ENCODE measurements at regions not wholly inside any gene's neighbourhood (a gene's known extent, or its start where the extent isn't known, plus 50 kb on each side); places are given as distances from the start of the nearest gene placed in this dataset.

DNA sequence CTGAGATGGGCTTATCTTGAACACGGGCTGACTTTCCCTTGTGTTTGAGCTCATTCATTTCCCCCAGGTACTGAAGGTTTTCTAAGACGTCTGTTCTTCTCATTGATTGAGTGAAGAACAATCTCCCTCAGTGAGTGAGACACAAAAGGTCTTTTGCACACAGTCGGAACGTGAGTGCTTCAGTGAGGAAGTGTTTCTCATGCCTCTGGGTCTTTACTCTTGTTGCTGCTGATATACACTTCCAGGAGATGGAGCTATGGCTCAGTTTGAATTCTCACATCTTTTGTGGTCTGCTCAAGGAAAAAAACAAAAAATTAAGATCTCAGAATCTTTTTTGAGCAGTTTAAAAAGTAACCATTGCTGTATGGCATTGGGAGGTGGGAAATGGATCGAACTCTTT, 981.9 kb upstream of the TENM3 start:
- ATAC-seq (replicated peaks), result no peak
- no peaks in the 10 kb centered on the region for H3K4me1 Mint-ChIP-seq (ENCODE audit: low read depth in 2 of 2)
- H3K27me3 Mint-ChIP-seq, result no peaks in the 10 kb centered on the region
- no peak for DNase-seq
- H3K4me3 Mint-ChIP-seq, result no peak overlapping the region
- H3K36me3 Mint-ChIP-seq (ENCODE audit: insufficient read depth), result no peaks in the 10 kb centered on the region
- H3K9me3 Mint-ChIP-seq, result peaks cover 14 to 22% of the 10 kb centered on the region in 2 donors
- no peak overlapping the region for H3K27ac Mint-ChIP-seq

DNA sequence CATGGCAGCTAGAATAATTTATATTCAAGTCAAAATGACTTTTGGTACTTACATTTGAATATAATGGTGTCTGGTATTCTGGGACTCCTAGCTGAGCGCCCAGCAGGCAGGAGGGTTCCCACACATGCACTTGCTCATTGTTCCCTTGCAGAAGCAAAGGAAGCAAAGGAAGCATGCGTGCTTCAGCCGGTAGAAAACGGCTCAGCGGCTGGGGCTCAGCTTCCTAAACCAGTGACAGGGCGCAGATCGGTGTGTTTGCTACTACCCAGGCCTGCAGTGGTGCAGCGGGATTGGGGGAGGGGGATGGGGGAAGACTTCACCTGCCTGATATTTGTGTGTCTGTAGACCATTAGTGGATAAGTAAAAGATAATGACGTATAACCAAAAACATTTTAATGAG, 978.3 kb upstream of the TENM3 start:
- H3K9me3 Mint-ChIP-seq, result peaks cover 8 to 15% of the 10 kb centered on the region in 2 donors
- H3K4me1 Mint-ChIP-seq (ENCODE audit: low read depth in 2 of 2), result no peaks in the 10 kb centered on the region
- no peak overlapping the region for H3K27ac Mint-ChIP-seq
- ATAC-seq (replicated peaks) (no peak), DNase-seq (no peak)
- no peak overlapping the region for H3K4me3 Mint-ChIP-seq
- no peaks in the 10 kb centered on the region for H3K36me3 Mint-ChIP-seq (ENCODE audit: insufficient read depth)
- H3K27me3 Mint-ChIP-seq, result no peaks in the 10 kb centered on the region

DNA sequence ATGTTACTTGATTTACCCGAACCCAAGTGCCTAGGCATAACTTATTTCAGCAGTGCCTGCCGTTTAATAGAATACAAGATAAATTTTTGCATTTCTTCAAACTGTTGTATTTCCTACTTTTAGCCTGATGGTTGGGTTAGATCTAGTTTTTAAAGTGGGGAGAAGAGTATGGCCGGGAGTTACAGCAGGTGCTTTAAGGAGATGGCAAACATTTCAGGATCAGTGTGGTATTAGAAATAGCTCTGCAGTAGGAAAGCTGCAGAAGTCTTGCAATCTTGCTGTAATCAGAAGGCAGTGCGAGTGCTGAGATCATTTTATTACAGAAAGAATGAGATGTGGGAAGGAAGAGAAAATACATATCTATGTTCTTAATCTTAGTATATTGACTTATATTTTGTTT, 977.8 kb upstream of the TENM3 start:
- no peaks in the 10 kb centered on the region for H3K4me1 Mint-ChIP-seq (ENCODE audit: low read depth in 2 of 2)
- ATAC-seq (replicated peaks) (no peak), DNase-seq (no peak)
- peaks cover 8 to 15% of the 10 kb centered on the region in 2 donors for H3K9me3 Mint-ChIP-seq
- no peaks in the 10 kb centered on the region for H3K36me3 Mint-ChIP-seq (ENCODE audit: insufficient read depth)
- H3K27ac Mint-ChIP-seq, result no peak overlapping the region
- H3K4me3 Mint-ChIP-seq, result no peak overlapping the region
- no peaks in the 10 kb centered on the region for H3K27me3 Mint-ChIP-seq

DNA sequence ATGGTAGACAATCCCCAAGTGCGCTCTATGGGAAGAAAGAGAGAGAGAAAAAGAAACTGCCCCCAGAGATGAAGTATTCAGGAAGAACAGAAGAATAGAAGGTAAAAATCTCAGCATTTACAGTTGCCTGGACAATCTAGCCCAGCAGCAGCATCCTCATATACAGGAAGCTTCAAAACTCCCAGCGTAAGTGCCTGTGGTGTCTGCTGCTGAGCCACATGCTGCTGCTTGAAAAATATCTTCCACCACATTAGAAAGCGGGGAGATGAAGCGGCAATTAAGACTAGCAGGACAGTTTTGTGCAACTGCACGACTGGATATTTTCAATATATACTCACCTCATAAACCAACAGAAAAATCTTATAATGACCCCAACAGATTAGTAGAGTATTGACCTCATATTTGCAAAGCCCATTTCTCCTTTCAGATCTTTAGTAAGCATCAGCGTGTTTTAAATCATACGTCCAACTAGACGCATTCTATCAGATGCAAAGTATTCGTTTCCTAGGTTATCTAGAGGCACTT, 972.0 kb upstream of the TENM3 start:
- Mint-ChIP-seq H3K9me3 (peaks cover 0 to 7% of the 10 kb centered on the region in 2 donors), H3K4me1 (ENCODE audit: low read depth in 2 of 2) (no peaks in the 10 kb centered on the region), H3K27me3 (no peaks in the 10 kb centered on the region), H3K36me3 (ENCODE audit: insufficient read depth) (no peaks in the 10 kb centered on the region), H3K4me3 (no peak overlapping the region), H3K27ac (no peak overlapping the region)
- ATAC-seq (replicated peaks) (no peak), DNase-seq (no peak)

DNA sequence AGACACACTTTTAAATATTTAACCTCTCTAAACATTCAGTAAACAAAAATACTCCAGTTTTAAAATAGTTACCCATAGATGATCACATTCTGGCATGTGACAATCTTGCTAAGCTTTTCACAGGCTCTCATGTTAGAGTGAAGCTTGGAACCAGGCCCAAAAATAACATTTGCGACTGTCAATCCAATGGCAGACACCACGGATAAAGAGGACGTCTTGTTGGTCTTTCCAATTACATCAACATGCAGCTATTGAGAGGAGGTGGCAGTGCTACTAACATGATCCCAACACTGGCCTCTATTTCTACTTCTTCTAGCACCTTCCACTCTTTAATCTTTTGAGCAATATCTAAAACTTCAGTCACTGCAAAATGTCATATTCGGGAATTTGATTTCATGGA, 970.8 kb upstream of the TENM3 start:
- peaks cover 7 to 10% of the 10 kb centered on the region in 2 donors for H3K9me3 Mint-ChIP-seq
- DNase-seq, result no peak
- H3K27me3 Mint-ChIP-seq, result no peaks in the 10 kb centered on the region
- no peak for ATAC-seq (replicated peaks)
- no peak overlapping the region for H3K4me3 Mint-ChIP-seq
- no peaks in the 10 kb centered on the region for H3K4me1 Mint-ChIP-seq (ENCODE audit: low read depth in 2 of 2)
- no peaks in the 10 kb centered on the region for H3K36me3 Mint-ChIP-seq (ENCODE audit: insufficient read depth)
- no peak overlapping the region for H3K27ac Mint-ChIP-seq

DNA sequence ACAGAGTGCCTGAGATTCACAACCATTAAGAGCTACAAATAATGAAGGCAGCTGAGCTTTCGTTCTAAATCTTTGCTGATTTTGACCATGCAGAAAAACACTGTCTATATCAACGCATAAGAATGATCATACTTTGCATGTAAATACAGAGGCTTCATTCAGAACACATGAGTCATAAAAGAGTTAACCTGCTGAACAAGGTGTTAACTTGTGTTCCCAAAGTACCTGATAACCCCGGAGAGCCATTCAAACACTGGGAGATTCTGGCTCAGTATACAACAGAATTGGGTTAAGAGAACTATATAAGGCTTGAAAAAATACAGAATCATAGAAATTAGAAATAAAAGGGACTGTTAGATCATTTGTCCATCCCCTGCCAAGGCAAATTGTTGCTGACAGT, 964.3 kb upstream of the TENM3 start:
- Mint-ChIP-seq H3K9me3 (peaks cover 4 to 22% of the 10 kb centered on the region in 2 donors), H3K27ac (no peak overlapping the region), H3K36me3 (ENCODE audit: insufficient read depth) (no peaks in the 10 kb centered on the region), H3K4me3 (no peak overlapping the region), H3K4me1 (ENCODE audit: low read depth in 2 of 2) (no peaks in the 10 kb centered on the region), H3K27me3 (no peaks in the 10 kb centered on the region)
- DNase-seq (no peak), ATAC-seq (replicated peaks) (no peak)

DNA sequence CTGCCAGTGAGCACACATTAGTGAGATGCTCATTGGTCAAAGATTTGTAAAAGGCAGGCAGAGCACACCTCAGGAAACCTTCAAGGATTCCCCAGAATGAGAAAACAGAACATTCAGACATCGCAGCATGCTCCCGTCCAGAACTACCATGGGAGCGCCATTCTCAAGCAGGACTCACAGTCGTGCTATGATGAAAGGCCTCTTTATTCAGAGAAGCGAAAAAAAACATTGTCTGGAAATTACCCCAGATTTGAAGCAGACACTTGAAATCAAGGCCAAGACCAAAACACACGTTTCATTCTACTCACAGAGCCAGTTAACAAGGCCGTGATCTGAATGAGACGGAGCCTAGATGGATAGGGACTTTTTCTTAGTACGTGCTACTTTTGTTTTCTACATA, 961.8 kb upstream of the TENM3 start:
- Mint-ChIP-seq H3K9me3 (peaks cover 4 to 26% of the 10 kb centered on the region in 2 donors), H3K4me1 (ENCODE audit: low read depth in 2 of 2) (no peaks in the 10 kb centered on the region), H3K4me3 (no peak overlapping the region), H3K27me3 (no peaks in the 10 kb centered on the region), H3K27ac (no peak overlapping the region), H3K36me3 (ENCODE audit: insufficient read depth) (no peaks in the 10 kb centered on the region)
- DNase-seq (no peak), ATAC-seq (replicated peaks) (no peak)

DNA sequence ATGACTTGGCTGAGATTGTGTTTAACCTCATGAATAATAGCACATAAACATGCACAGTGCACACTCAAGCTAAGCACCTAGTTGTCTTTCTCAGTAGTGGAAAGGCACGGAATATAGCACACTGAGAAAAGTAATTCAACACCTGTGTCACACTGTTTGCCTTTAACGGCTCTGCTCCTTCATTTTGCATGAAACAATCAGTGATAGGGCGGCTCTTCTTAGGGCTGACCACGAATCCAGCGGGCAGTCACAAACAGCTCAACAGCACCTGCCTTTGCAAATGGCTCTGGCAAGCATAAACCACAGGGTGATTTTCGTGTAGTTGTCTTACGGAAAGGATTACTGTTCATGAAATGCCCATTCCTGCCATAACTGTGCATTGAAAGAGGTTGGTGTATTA, 954.0 kb upstream of the TENM3 start:
- H3K4me1 Mint-ChIP-seq (ENCODE audit: low read depth in 2 of 2), result no peaks in the 10 kb centered on the region
- no peak overlapping the region for H3K4me3 Mint-ChIP-seq

DNA sequence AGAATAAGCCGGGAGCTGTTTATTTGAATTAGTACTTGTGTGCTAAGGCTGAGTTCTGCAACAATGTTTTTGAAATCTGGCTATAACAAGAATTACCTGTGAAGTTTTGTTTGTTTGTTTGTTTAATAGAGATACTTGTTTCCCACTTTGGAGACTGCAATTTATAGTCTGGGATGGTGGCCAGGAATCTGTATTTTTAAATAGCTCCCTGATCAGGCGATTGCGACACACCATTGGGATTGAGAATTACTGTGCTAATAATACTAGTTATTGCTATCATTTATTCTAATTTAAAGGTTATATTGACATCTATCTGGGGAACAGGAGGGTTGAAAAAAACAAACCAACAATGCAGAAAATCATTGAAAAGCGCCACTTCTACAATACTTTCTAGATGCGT, 951.6 kb upstream of the TENM3 start:
- DNase-seq (no peak), ATAC-seq (replicated peaks) (no peak)
- Mint-ChIP-seq H3K4me1 (ENCODE audit: low read depth in 2 of 2) (no peaks in the 10 kb centered on the region), H3K27me3 (no peaks in the 10 kb centered on the region), H3K27ac (no peak overlapping the region), H3K9me3 (peaks cover 0 to 3% of the 10 kb centered on the region in 2 donors), H3K4me3 (no peak overlapping the region), H3K36me3 (ENCODE audit: insufficient read depth) (no peaks in the 10 kb centered on the region)

More for the DNA sequence above, 954.0 kb upstream of the TENM3 start:
- no peak for DNase-seq
- ATAC-seq (replicated peaks), result no peak
- no peaks in the 10 kb centered on the region for H3K36me3 Mint-ChIP-seq (ENCODE audit: insufficient read depth)
- H3K9me3 Mint-ChIP-seq, result peaks cover 0 to 2% of the 10 kb centered on the region in 2 donors
- no peaks in the 10 kb centered on the region for H3K27me3 Mint-ChIP-seq
- no peak overlapping the region for H3K27ac Mint-ChIP-seq

DNA sequence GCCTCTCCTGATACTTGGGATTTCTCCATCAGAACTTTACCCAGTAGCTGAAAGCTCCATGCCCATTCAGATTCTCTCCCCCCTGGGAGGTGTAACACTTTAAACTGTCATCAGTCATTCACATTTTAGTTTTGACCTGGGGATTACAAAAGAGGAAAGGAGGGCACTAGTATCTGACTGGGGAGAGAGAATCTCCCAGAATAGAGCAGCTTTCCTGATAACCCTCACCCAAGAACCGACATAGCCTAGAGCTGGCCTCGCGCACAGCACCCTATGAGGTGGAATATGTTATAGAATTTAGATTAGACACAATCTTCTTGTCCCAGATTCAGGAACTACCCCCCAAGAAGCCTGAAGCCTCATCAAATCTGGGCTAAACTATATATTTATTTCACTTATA, 950.2 kb upstream of the TENM3 start:
- H3K4me1 Mint-ChIP-seq (ENCODE audit: low read depth in 2 of 2), result no peaks in the 10 kb centered on the region
- H3K36me3 Mint-ChIP-seq (ENCODE audit: insufficient read depth), result no peaks in the 10 kb centered on the region
- no peak for ATAC-seq (replicated peaks)

DNA sequence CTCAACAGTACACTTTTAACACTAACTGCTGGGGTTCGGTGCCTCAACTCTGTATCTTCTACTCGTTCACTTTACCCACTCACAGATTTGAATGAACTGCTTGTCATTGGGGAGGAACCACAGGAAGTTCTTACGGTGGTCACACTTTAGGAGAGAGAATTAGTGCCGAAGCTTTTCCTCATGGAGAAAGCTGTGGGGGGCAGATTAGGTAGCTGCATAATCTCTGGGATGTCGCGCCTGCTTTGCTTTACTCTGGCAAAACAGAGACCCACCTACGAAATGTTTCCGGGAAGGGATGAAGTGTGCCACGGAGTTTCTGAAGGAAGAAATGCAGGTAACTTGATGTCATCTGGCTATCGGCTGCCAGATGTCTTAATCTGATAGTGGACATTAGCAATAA, 949.7 kb upstream of the TENM3 start:
- Mint-ChIP-seq H3K9me3 (peaks cover 3 to 11% of the 10 kb centered on the region in 2 donors), H3K36me3 (ENCODE audit: insufficient read depth) (no peaks in the 10 kb centered on the region), H3K27me3 (no peaks in the 10 kb centered on the region), H3K4me1 (ENCODE audit: low read depth in 2 of 2) (no peaks in the 10 kb centered on the region), H3K4me3 (no peak overlapping the region), H3K27ac (no peak overlapping the region)
- ATAC-seq (replicated peaks) (no peak), DNase-seq (no peak)

More for the DNA sequence above, 950.2 kb upstream of the TENM3 start:
- no peaks in the 10 kb centered on the region for H3K27me3 Mint-ChIP-seq
- H3K4me3 Mint-ChIP-seq, result no peak overlapping the region
- peaks cover 3 to 9% of the 10 kb centered on the region in 2 donors for H3K9me3 Mint-ChIP-seq
- no peak for DNase-seq
- no peak overlapping the region for H3K27ac Mint-ChIP-seq

DNA sequence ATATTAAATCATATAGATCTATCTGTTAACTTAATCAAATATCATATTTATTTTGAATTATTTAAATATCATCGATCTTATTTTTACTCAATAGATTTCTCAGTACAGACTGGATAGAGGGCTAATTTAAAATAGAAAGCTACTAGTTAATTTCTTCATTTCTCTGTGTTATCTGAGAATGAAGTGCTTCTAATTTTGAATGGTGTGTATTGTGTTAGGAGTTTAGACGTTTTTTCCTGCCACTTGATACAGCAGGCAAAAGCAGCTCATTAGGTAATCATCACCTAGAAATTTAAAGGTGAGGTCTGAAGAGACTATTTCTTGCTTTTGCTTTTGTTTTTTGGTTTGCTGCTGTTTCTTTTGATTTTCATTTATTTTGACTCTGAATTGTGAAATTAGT, 948.8 kb upstream of the TENM3 start:
- no peak for ATAC-seq (replicated peaks)
- Mint-ChIP-seq H3K4me1 (ENCODE audit: low read depth in 2 of 2) (no peaks in the 10 kb centered on the region), H3K27ac (no peak overlapping the region), H3K36me3 (ENCODE audit: insufficient read depth) (no peaks in the 10 kb centered on the region), H3K9me3 (peaks cover 3 to 11% of the 10 kb centered on the region in 2 donors), H3K27me3 (no peaks in the 10 kb centered on the region), H3K4me3 (no peak overlapping the region)
- no peak for DNase-seq

DNA sequence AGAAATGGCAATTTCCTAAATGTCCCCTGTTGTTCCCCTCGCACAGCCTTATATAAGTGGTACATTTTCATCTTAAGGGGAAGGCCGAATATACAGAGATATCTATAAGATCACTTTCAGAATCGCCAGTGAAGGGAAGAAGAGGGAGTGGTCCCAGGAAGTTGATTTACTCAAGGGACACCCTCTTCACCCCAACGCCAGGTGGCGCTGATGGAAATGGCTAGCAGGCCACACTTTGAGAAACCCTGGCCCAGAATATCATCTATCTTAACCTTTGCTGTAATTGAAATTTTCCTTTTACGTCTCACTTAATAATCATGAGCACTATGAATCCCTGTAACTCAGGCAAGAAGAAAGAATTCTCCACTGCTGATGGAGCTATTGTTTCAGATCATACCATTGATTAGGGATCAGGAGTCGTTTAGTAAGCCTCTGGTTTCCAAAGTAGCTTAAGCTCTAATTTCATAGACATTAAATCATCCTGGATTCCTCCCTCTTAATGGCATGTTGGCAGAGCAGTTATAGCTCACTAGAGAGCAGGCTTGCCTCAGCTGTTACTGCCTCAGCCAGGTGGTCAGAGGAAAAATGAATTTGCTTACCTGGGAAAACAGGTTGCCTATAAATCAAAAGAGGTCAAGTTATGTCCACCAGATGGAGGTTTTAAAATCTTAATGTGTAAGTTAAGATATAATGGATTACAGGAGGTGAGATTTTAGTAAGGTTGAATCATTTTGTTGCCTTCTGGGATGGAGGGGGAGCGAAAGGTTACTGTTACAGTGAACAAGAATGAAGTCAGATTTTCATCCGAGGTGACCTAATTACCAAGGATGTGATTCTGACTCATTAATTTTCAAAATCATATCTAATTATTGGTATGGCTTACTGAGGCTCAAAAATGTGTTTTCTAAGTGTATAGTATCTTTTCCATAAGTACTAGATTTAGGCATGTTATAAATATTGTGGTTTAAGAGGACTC, 941.2 kb upstream of the TENM3 start:
- Mint-ChIP-seq H3K4me3 (no peak overlapping the region), H3K27ac (no peak overlapping the region), H3K4me1 (ENCODE audit: low read depth in 2 of 2) (no peaks in the 10 kb centered on the region), H3K36me3 (ENCODE audit: insufficient read depth) (no peaks in the 10 kb centered on the region), H3K27me3 (no peaks in the 10 kb centered on the region), H3K9me3 (peaks cover 1 to 24% of the 10 kb centered on the region in 2 donors)
- ATAC-seq (replicated peaks) (no peak), DNase-seq (no peak)

DNA sequence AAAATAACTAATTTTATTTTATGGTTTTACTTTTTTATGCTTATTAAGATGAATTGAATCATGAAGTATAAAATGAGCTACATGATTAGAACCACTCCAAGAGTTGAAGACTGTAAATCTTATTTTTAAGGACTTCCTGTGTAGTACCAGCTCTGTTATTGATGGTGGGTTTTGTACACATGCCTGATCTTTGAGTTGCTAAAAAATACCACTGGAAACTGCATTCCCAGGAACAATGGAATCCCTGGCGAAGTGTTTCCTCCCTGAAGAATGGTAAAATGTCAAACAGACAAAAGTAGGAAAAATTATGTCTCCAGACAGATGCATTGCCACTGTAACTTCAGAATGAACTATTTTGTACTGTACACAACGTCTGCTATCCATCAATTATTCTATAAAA, 935.4 kb upstream of the TENM3 start:
- ATAC-seq (replicated peaks) (no peak), DNase-seq (no peak)
- Mint-ChIP-seq H3K4me3 (no peak overlapping the region), H3K9me3 (peaks cover 0 to 4% of the 10 kb centered on the region in 2 donors), H3K27me3 (no peaks in the 10 kb centered on the region), H3K36me3 (ENCODE audit: insufficient read depth) (no peaks in the 10 kb centered on the region), H3K4me1 (ENCODE audit: low read depth in 2 of 2) (no peaks in the 10 kb centered on the region), H3K27ac (no peak overlapping the region)

Measured in effector memory CD8-positive, alpha-beta T cell (primary cell).